Esophagus squamous epithelium (tissue), 5 donors: ENCODE measurements at regions not wholly inside any gene's neighbourhood (a gene's known extent, or its start where the extent isn't known, plus 50 kb on each side); places are given as distances from the start of the nearest gene placed in this dataset.

Experiments
- DNase-seq: peaks from one replicate; lab custom pipeline; 2025; lab: John Stamatoyannopoulos, UW
- H3K27ac ChIP-seq, 4 donors: fragments of 200-600 bp; sonication (generic); one replicate each; pipeline ENCODE4 v1.5.1; 2016 to 2019; ENCODE audit warnings: mild to moderate bottlenecking in 1 of 4
- H3K27me3 ChIP-seq, 4 donors: fragments of 200-600 bp; sonication (generic); 1 replicate in 3 of 4; 2 replicates in 1 of 4; pipeline versions ENCODE4 v1.5.1 to v1.6.0; 2017 to 2021; ENCODE audit warnings: antibody characterized with exemption in 1 of 4
- H3K36me3 ChIP-seq, 3 donors: fragments of 200-600 bp; sonication (generic); one replicate each; pipeline ENCODE4 v1.5.1; 2016 to 2019
- H3K4me1 ChIP-seq, 3 donors: fragments of 200-600 bp; sonication (generic); one replicate each; pipeline ENCODE4 v1.5.1; 2017 to 2019
- H3K4me3 ChIP-seq, 4 donors: fragments of 200-600 bp; sonication (generic); 1 replicate in 3 of 4; 2 replicates in 1 of 4; pipeline ENCODE4 v1.5.1; 2016 to 2019; ENCODE audit warnings: mild to moderate bottlenecking in 2 of 4, moderate library complexity in 1 of 4
- H3K9me3 ChIP-seq, 3 donors: fragments of 200-600 bp; sonication (generic); one replicate each; pipeline ENCODE4 v1.5.1; 2016 to 2019
- POLR2A ChIP-seq, 4 donors: fragments of 450-650 bp; IDR thresholded peaks; one replicate each; pipeline ENCODE4 v1.6.1; 2017; ENCODE audit warnings: antibody characterized with exemption in 4 of 4, mild to moderate bottlenecking in 4 of 4, moderate library complexity in 3 of 4
- WGBS, 2 donors: methylation state at CpG; one replicate each; pipeline ENCODE4 v1.1.5; 2018; 5-methylcytosine and 5-hydroxymethylcytosine counted together
- intact Hi-C: fragments of 100-400 bp; cut with DNase I; formaldehyde crosslinking; loops from one replicate; pipeline ENCODE4 v1.15.0; 2022
- TF ChIP-seq, protein P1 (sequence below), 6 experiments: fragments of 450-650 bp in 4 of 6; fragments of 200-600 bp in 2 of 6; sonication (generic) in 2 of 6; IDR thresholded peaks; one replicate each; pipeline ENCODE4 v1.5.1; 2016 to 2019; ENCODE audit warnings: antibody characterized with exemption in 6 of 6, mild to moderate bottlenecking in 4 of 6, moderate library complexity in 4 of 6
- donor health status: DM: yes; HTN: yes; CAD: no.

DNA sequence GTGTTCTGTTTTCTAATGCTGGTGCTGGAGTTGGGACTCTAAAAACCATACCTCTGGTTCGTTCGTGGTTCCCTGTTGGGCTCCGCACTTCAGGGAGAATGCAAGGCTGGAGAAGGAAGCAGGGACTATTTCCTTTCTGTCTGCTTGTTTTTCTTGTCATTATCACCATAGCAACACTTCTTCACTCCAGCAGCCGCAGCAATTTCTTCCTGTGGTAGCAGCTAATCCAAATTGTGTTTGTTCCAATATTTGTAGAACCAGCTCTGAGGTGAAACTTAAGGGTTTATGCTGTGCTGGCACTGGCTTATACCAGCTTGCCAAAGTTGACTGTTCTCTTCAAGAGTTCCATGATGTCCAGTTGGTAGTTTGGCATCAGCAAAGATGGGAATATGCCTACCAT is 301.4 kb upstream of the SYT4 start:
- Histone ChIP-seq H3K27ac (no peak overlapping the region), H3K4me3 (no peak overlapping the region), H3K27me3 (no peaks in the 10 kb centered on the region), H3K36me3 (no peaks in the 10 kb centered on the region), H3K4me1 (peaks cover 0 to 4% (median 0%) of the 10 kb centered on the region in 3 donors), H3K9me3 (no peaks in the 10 kb centered on the region)
- no peak for DNase-seq
- TF ChIP-seq POLR2A (IDR thresholded peaks at IDR 0.05): no peak
- TF ChIP-seq, protein P1, sequence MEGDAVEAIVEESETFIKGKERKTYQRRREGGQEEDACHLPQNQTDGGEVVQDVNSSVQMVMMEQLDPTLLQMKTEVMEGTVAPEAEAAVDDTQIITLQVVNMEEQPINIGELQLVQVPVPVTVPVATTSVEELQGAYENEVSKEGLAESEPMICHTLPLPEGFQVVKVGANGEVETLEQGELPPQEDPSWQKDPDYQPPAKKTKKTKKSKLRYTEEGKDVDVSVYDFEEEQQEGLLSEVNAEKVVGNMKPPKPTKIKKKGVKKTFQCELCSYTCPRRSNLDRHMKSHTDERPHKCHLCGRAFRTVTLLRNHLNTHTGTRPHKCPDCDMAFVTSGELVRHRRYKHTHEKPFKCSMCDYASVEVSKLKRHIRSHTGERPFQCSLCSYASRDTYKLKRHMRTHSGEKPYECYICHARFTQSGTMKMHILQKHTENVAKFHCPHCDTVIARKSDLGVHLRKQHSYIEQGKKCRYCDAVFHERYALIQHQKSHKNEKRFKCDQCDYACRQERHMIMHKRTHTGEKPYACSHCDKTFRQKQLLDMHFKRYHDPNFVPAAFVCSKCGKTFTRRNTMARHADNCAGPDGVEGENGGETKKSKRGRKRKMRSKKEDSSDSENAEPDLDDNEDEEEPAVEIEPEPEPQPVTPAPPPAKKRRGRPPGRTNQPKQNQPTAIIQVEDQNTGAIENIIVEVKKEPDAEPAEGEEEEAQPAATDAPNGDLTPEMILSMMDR (IDR thresholded peaks at IDR 0.05): no peak
- intact Hi-C loops: no loop called here
- WGBS, 2 donors: 25 to 42% methylated on average over 4 of the region's 4 CpGs

- intact Hi-C loops: no loop called here
- Histone ChIP-seq H3K36me3 (no peaks in the 10 kb centered on the region), H3K27me3 (no peaks in the 10 kb centered on the region), H3K4me3 (no peak overlapping the region), H3K9me3 (no peaks in the 10 kb centered on the region), H3K27ac (no peak overlapping the region), H3K4me1 (peaks cover 0 to 4% (median 0%) of the 10 kb centered on the region in 3 donors)
- no peak for DNase-seq
- TF ChIP-seq POLR2A (IDR thresholded peaks at IDR 0.05): no peak
- TF ChIP-seq, protein P1 (IDR thresholded peaks at IDR 0.05): no peak
- WGBS, 2 donors: 43 to 62% methylated on average over 2 of the region's 2 CpGs
These were observed 304.7 kb upstream of the SYT4 start for GRCh38 chr18:43581936-43582519.

- Histone ChIP-seq H3K4me3 (no peak overlapping the region), H3K27me3 (no peaks in the 10 kb centered on the region), H3K9me3 (no peaks in the 10 kb centered on the region), H3K27ac (no peak overlapping the region), H3K4me1 (peaks cover 0 to 17% (median 5%) of the 10 kb centered on the region in 3 donors), H3K36me3 (no peaks in the 10 kb centered on the region)
- DNase-seq: no peak
- intact Hi-C loops: no loop called here
- TF ChIP-seq, protein P1 (IDR thresholded peaks at IDR 0.05): peak; percentile 48 to 76 (median 70)
- no peak for TF ChIP-seq POLR2A (IDR thresholded peaks at IDR 0.05)
- 0 to 4% methylated on average over 1 of the region's 1 CpG for WGBS, 2 donors
These were observed 310.4 kb upstream of the SYT4 start for GRCh38 chr18:43587538-43588153.

GRCh38 chr18:43588838-43589237 is 311.5 kb upstream of the SYT4 start:
- Histone ChIP-seq H3K4me3 (no peak overlapping the region), H3K27me3 (no peaks in the 10 kb centered on the region), H3K27ac (no peak overlapping the region), H3K36me3 (no peaks in the 10 kb centered on the region), H3K9me3 (no peaks in the 10 kb centered on the region), H3K4me1 (peaks cover 0 to 17% (median 5%) of the 10 kb centered on the region in 3 donors)
- no peak for DNase-seq
- WGBS, 2 donors: no CpG with 5 or more reads among the region's 3 CpGs
- no peak for TF ChIP-seq POLR2A (IDR thresholded peaks at IDR 0.05)
- TF ChIP-seq, protein P1 (IDR thresholded peaks at IDR 0.05): no peak
- intact Hi-C loops: no loop called here

DNA sequence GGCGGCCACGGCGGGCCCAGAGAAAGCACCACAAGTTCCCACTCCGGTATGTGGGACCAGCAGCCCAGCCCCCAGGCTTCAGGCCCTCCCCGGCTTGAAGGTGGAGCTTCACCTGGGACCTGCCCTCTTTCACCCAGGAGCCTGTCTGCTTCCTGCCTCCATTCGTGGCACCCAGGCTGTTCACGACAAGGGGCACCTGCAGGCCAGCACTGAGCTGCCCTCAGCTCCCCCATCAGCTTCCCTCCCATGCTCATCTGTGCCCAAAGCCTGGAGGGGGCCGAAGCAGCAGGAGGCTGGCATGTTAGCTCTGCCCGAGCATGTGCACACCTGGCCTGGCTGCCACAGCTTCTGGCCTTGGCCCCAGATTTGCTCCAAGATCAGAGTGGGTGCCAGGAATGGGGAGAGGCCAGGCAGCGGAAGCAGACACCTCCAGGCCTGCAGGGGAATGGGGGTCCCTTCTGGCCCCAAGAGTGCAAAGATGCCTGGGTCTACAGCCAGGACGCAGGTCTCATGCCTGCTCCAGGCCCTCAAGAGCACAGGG is 312.4 kb upstream of the SYT4 start:
- no peaks in the 10 kb centered on the region for H3K9me3 ChIP-seq
- no peak for DNase-seq
- H3K4me1 ChIP-seq: peaks cover 0 to 17% (median 5%) of the 10 kb centered on the region in 3 donors
- no peak overlapping the region for H3K4me3 ChIP-seq
- H3K36me3 ChIP-seq: no peaks in the 10 kb centered on the region
- peak overlapping the region in 1 of 4 donors; percentile 27 for H3K27ac ChIP-seq
- TF ChIP-seq, protein P1 (IDR thresholded peaks at IDR 0.05): no peak
- TF ChIP-seq POLR2A (IDR thresholded peaks at IDR 0.05): no peak
- WGBS, 2 donors: 17 to 81% methylated on average over 2 to 5 of the region's 11 CpGs
- H3K27me3 ChIP-seq: no peaks in the 10 kb centered on the region
- intact Hi-C loops: no loop called here
